ENCODE measurements at regions not wholly inside any gene's neighbourhood (a gene's known extent, or its start where the extent isn't known, plus 50 kb on each side); places are given as distances from the start of the nearest gene placed in this dataset.
A peak's percentile ranks its signal among the peaks of the same experiment; 100 is the strongest.
"Not testable (repeated sequence)": the region's sequence is repeated elsewhere in the genome, so short reads cannot be mapped to it uniquely, and the experiment has no call there.

GRCh38 chr2:195470622-195471021 is 186.4 kb upstream of the SLC39A10 start:
- FAIRE-seq = no peak

DNA sequence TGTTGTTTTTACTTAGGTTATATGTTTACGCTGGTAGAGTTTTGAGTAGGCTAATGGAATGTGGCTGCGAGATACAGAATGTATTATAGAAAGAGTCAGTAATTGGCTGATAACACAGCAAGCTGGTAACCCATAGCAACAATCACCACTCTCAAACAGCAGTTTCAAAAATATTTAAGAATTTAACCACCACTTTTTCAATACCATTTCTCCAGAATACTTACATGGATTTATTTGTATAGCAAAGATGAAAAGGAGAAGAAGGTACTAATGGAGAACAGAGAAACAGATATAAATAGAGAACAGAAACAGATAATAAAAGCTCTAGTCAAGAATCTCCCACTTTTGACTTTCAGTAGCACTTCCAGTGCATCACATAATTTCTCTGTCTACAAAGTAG is 188.3 kb upstream of the SLC39A10 start:
- no peak for FAIRE-seq
- DNase-seq (ENCODE audit: low spot score) = no peak

More at GRCh38 chr2:195470622-195471021, 186.4 kb upstream of the SLC39A10 start:
- no peak for DNase-seq (ENCODE audit: low spot score)

GRCh38 chr2:195466427-195466826 is 190.6 kb upstream of the SLC39A10 start:
- no peak for DNase-seq (ENCODE audit: low spot score)
- no peak for FAIRE-seq

DNA sequence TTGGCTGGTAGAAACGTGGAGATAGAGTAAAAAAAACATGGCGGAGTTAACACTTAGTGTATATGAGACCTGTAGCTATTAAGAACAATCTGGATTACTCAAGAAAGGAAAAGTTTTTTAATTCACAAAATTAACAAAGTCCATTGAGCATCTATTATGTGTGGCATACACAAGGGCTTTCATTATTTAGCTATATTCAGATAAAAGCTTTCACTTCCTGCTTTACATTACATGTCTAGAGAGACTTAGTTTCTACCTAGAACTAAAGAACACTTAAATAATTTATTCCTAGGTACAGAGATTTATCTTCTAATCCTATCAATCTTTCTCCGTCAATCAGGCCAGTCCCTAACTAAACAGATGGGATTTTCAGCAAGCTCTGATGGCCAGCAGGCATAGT is 196.0 kb upstream of the SLC39A10 start:
- no peak for DNase-seq (ENCODE audit: low spot score)
- FAIRE-seq = no peak

DNA sequence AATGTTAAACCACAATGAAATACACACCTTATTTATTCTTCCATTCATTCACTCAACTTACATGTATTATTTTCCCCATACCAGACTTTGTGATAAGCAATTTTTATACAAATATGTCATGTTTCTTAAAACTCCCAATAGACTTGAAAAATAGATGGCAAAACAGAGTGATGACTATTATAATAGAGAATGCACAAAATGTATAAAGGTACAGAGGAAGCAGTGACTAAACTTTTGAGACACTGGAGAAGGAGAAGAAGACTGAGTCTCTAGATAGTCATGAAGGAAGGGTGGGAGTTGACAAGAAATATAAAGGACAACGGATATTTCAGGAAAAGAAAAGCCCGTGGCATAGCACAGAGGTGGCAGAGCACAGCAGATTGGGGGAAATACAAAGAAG is 198.1 kb upstream of the SLC39A10 start:
- FAIRE-seq (no peak), DNase-seq (ENCODE audit: low spot score) (no peak)

DNA sequence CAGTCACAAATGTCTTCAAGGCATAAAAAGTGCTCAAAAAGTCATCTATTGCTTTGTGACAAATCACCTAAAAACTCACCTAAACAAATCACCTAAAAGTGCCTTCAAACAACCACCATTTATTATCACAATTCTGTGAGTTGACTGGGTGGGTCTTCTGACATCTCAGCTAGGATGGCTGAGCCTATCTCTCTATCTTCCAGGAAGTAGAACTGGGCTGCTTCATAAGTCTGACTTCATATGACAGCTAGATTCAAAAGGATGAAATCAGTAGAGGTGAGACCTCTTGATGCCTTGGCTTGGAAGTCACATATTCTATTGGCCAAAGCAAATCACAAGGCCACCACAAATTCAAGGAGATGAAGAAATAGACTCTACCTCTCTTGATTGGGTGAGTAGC is 199.2 kb upstream of the SLC39A10 start:
- DNase-seq (ENCODE audit: low spot score) (no peak), FAIRE-seq (no peak)

- no peak for DNase-seq (ENCODE audit: low spot score)
- FAIRE-seq = no peak
Observed at GRCh38 chr2:195456771-195457170, 200.3 kb upstream of the SLC39A10 start.

- DNase-seq (ENCODE audit: low spot score) (no peak), FAIRE-seq (no peak)
Observed at GRCh38 chr2:195451160-195451559, 205.9 kb upstream of the SLC39A10 start.

DNA sequence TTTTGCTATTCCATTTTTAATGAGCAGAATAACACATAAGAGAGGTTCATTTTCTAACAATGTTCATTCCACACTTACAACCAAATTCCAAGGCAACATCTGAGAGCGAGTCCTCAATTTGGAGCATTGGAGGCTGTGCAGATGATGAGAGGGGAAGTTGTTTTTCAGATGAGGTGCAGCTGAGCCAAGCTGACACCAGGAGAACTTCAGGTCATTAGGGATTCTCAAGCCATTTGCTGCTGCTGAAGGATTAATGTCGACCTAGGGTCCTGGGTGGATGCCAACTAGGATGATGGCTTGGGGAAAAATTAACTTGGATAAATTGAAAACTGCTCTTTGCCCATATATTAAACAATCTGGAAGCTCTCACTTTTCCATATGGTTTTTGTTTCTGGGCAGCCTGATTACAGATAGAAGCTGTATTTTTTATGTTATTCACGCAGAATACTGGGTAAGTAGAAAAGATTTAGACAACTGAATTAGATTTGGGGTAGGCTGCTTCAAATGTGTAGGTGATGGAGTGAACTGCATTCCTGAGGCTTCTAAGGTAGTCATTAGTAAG is 206.4 kb upstream of the SLC39A10 start:
- no peak for DNase-seq (ENCODE audit: low spot score)
- no peak for FAIRE-seq

GRCh38 chr2:195447323-195447975 is 209.6 kb upstream of the SLC39A10 start:
- DNase-seq (ENCODE audit: low spot score) = peak; percentile 5
- FAIRE-seq = no peak

DNA sequence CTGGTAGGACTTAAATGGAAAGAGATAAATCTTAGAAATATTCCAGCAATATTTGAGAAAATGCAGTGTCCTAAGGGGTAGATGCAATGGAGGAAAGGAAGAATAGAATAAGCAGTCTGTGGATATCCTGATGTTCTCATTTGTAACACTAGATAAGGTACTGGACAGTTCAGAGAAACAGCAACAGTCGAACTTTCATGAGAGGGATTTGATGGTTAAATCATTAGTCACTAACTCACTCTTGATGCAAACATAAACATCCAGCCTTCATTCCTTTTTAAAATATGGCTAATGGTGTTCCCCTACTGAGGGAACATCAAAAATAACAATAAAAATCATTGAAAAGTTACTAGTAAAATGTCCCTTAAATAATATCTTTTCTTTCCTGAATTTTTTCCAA is 211.4 kb upstream of the SLC39A10 start:
- no peak for DNase-seq (ENCODE audit: low spot score)
- FAIRE-seq = no peak

DNA sequence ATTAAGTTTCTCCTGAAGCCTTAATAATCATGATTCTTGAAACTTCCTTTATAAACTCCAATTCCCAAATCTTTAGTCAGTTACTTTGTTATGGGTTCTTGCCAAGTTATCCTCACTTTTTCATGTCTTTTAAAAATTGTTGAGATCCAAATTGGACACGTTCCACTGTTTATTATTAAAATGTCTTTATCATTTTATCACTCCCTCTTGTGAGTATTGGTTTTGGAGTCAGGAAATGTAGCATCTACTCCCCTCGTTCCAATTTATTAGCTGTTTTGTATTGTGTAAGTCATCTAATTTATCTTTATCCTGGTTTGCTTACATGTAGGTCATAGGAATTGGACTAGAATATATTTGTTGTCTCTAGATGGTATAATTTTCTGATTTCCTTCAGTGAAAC is 213.1 kb upstream of the SLC39A10 start:
- no peak for DNase-seq (ENCODE audit: low spot score)
- FAIRE-seq = no peak

GRCh38 chr2:195442458-195443175 is 214.4 kb upstream of the SLC39A10 start:
- DNase-seq (ENCODE audit: low spot score) (no peak), FAIRE-seq (no peak)

- DNase-seq (ENCODE audit: low spot score) (no peak), FAIRE-seq (no peak)
Observed at GRCh38 chr2:195438692-195439091, 218.3 kb upstream of the SLC39A10 start.

- no peak for FAIRE-seq
- no peak for DNase-seq (ENCODE audit: low spot score)
Observed at GRCh38 chr2:195437521-195437920, 219.5 kb upstream of the SLC39A10 start.

DNA sequence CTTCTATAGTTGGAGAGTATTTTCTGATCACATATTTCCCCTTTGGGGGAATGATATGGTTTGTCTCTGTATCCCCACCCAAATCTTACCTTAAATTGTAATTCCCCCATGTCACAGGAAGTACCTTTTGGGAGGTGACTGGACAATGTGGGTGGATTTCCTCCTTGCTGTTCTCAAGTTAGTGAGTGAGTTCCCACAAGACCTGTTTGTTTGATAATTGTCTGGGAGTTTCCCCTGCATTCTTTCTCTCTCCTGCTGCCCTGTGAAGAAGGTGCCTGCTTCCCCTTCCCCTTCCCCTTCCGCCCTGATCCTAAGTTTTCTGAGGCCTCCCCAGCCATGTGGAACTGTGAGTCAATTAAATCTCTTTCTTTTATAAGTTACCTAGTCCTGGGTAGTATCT is 222.7 kb upstream of the SLC39A10 start:
- FAIRE-seq (no peak), DNase-seq (ENCODE audit: low spot score) (no peak)

GRCh38 chr2:195433729-195434128 is 223.3 kb upstream of the SLC39A10 start:
- not testable (repeated sequence) for FAIRE-seq; DNase-seq (ENCODE audit: low spot score)

GRCh38 chr2:195428673-195429072 is 228.4 kb upstream of the SLC39A10 start:
- FAIRE-seq (no peak), DNase-seq (ENCODE audit: low spot score) (no peak)

- no peak for DNase-seq (ENCODE audit: low spot score)
- FAIRE-seq = no peak
Observed at GRCh38 chr2:195425328-195425727, 231.7 kb upstream of the SLC39A10 start.

GRCh38 chr2:195419033-195419432 is 238.0 kb upstream of the SLC39A10 start:
- no peak for FAIRE-seq
- no peak for DNase-seq (ENCODE audit: low spot score)

GRCh38 chr2:195414537-195415100 is 242.4 kb upstream of the SLC39A10 start:
- FAIRE-seq (no peak), DNase-seq (ENCODE audit: low spot score) (no peak)

DNA sequence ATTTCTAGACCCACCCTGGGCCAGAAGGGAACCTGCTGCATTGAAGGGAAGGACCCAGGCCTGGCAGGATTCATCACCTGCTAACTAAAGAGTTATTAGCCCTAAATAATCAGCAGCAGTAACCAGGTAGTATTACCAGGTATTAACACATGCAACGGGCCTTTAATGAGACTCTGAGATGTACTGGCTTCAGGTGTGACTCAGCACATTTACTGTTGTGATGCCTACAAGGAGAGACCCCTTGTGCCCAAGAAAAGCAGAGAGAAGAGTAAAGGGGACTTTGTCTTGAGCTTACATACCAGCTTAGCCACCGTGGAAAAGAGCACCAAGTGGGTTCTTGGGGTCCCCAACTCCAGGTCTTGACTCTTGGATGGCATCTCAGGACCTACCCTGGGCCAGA is 243.1 kb upstream of the SLC39A10 start:
- DNase-seq (ENCODE audit: low spot score) = no peak
- no peak for FAIRE-seq
